CD4-positive, alpha-beta T cell (primary cell): ENCODE measurements at regions not wholly inside any gene's neighbourhood (a gene's known extent, or its start where the extent isn't known, plus 50 kb on each side); places are given as distances from the start of the nearest gene placed in this dataset.

Experiments
- ATAC-seq: fragments of 200-7000 bp; cut with Tn5 transposase; one replicate; pipeline ENCODE4 v1.10.0; 2022; ENCODE audit warnings: mild to moderate bottlenecking; ENCODE audit not compliant: poor library complexity
- CTCF ChIA-PET: fragments of 350-600 bp; sonication (Branson Sonifier 250); formaldehyde crosslinking; loops from one replicate; lab custom pipeline; 2021; ENCODE audit warnings: antibody characterized with exemption, inconsistent platforms; lab: Charles Lee
- POLR2A ChIA-PET: fragments of 350-600 bp; sonication (Branson Sonifier 250); formaldehyde crosslinking; loops from one replicate; lab custom pipeline; 2021; ENCODE audit warnings: antibody characterized with exemption, inconsistent platforms; lab: Charles Lee
- DNase-seq, 14 experiments: peaks; one replicate each; pipeline ENCODE4 v3.0.0-alpha.2; 2013 to 2020; ENCODE audit warnings: mixed read lengths in 2 of 14
- H3K27ac ChIP-seq, 2 donors: one replicate each; pipeline versions ENCODE4 v1.5.1 to v1.7.0; 2013; ENCODE audit warnings: low read length in 2 of 2, low read depth in 1 of 2, mild to moderate bottlenecking in 1 of 2
- H3K27me3 ChIP-seq, 2 experiments: 1 replicate in 1 of 2; 2 replicates in 1 of 2; pipeline versions ENCODE4 v1.6.1 to v1.7.0; 2013; ENCODE audit warnings: low read length in 2 of 2, control low read depth in 1 of 2, mild to moderate bottlenecking in 1 of 2, moderate library complexity in 1 of 2; ENCODE audit not compliant: insufficient read depth in 2 of 2, control insufficient read depth in 1 of 2
- H3K36me3 ChIP-seq: one replicate; pipeline ENCODE4 v1.6.1; 2013; ENCODE audit warnings: low read length, control low read depth; ENCODE audit not compliant: insufficient read depth
- H3K4me1 ChIP-seq: one replicate; pipeline ENCODE4 v1.6.1; 2013; ENCODE audit warnings: low read length, control low read depth; ENCODE audit not compliant: insufficient read depth
- H3K4me3 ChIP-seq: one replicate; pipeline ENCODE4 v1.5.1; 2013; ENCODE audit warnings: mild to moderate bottlenecking, low read length, moderate library complexity
- H3K9me3 ChIP-seq, 2 experiments: 1 replicate in 1 of 2; 2 replicates in 1 of 2; pipeline versions ENCODE4 v1.6.1 to v1.7.0; 2013; ENCODE audit warnings: low read length in 2 of 2, mild to moderate bottlenecking in 2 of 2, control low read depth in 1 of 2, moderate library complexity in 1 of 2; ENCODE audit not compliant: control insufficient read depth in 1 of 2, insufficient read depth in 1 of 2
- H3K27ac Mint-ChIP-seq: one replicate; pipeline ENCODE4 v1.8.0; 2020; ENCODE audit warnings: mixed read lengths
- H3K27me3 Mint-ChIP-seq: one replicate; pipeline ENCODE4 v1.8.0; 2021; ENCODE audit warnings: mixed read lengths
- H3K36me3 Mint-ChIP-seq: one replicate; pipeline ENCODE4 v1.8.0; 2021; ENCODE audit warnings: low read depth, mixed read lengths
- H3K4me1 Mint-ChIP-seq: one replicate; pipeline ENCODE4 v1.8.0; 2021; ENCODE audit warnings: low read depth, mixed read lengths
- H3K4me3 Mint-ChIP-seq: one replicate; pipeline ENCODE4 v1.8.0; 2020; ENCODE audit warnings: mild to moderate bottlenecking, mixed read lengths
- H3K9me3 Mint-ChIP-seq: one replicate; pipeline ENCODE4 v1.8.0; 2020; ENCODE audit warnings: mixed read lengths
- intact Hi-C, 2 experiments: fragments of 100-400 bp; cut with DNase I in 1 of 2; cut with micrococcal nuclease in 1 of 2; formaldehyde crosslinking; loops; one replicate each; pipeline versions ENCODE4 v1.15.1 to v1.9.0; 2023 to 2025; cut with DNase I, micrococcal nuclease
- TF ChIP-seq, protein P1 (sequence below): fragments of 200-600 bp; IDR thresholded peaks from one replicate; pipeline ENCODE4 v1.8.0; 2022; ENCODE audit warnings: antibody characterized with exemption, mild to moderate bottlenecking

- intact Hi-C loops: no loop called here
- no peaks in the 10 kb centered on the region for H3K4me1 Mint-ChIP-seq
- Histone ChIP-seq H3K36me3 (no peaks in the 10 kb centered on the region), H3K27ac (no peak overlapping the region), H3K4me1 (no peaks in the 10 kb centered on the region), H3K9me3 (no peaks in the 10 kb centered on the region), H3K4me3 (no peak overlapping the region), H3K27me3 (no peaks in the 10 kb centered on the region)
- ATAC-seq (no peak), DNase-seq (no peak)
- ChIA-PET CTCF (no interaction called here), POLR2A (no interaction called here)
- TF ChIP-seq, protein P1, sequence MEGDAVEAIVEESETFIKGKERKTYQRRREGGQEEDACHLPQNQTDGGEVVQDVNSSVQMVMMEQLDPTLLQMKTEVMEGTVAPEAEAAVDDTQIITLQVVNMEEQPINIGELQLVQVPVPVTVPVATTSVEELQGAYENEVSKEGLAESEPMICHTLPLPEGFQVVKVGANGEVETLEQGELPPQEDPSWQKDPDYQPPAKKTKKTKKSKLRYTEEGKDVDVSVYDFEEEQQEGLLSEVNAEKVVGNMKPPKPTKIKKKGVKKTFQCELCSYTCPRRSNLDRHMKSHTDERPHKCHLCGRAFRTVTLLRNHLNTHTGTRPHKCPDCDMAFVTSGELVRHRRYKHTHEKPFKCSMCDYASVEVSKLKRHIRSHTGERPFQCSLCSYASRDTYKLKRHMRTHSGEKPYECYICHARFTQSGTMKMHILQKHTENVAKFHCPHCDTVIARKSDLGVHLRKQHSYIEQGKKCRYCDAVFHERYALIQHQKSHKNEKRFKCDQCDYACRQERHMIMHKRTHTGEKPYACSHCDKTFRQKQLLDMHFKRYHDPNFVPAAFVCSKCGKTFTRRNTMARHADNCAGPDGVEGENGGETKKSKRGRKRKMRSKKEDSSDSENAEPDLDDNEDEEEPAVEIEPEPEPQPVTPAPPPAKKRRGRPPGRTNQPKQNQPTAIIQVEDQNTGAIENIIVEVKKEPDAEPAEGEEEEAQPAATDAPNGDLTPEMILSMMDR: no peak
- H3K27ac Mint-ChIP-seq: no peak overlapping the region
- no peaks in the 10 kb centered on the region for H3K36me3 Mint-ChIP-seq
- no peak overlapping the region for H3K4me3 Mint-ChIP-seq
- H3K27me3 Mint-ChIP-seq: no peaks in the 10 kb centered on the region
- no peaks in the 10 kb centered on the region for H3K9me3 Mint-ChIP-seq
These were observed 264.2 kb downstream of the ZSWIM6 start for GRCh38 chr5:61596265-61596664.

DNA sequence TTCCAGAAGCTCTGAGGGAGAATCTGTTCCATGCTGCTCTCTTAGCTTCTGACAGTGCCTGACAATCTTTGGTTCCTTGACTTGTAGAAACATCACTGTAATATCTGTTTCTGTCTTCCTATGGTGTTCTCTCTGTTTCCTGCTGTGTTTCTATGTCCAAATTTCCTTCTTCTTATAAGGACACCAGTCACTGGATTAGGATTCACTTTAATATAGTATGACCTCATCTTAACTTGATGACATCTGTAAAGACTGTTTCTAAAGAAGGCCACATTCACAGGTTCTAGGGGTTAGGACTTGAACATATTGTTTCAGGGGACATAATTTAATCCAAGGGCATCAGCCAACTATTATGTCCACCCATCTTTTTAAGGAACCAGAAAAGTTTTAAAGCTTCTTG lies 265.6 kb downstream of the ZSWIM6 start:
- no peaks in the 10 kb centered on the region for H3K27me3 ChIP-seq
- no peak overlapping the region for H3K4me3 ChIP-seq
- H3K9me3 ChIP-seq: no peaks in the 10 kb centered on the region
- no peak for DNase-seq
- ChIA-PET CTCF (no interaction called here), POLR2A (no interaction called here)
- Mint-ChIP-seq H3K4me3 (no peak overlapping the region), H3K27me3 (no peaks in the 10 kb centered on the region), H3K9me3 (no peaks in the 10 kb centered on the region), H3K36me3 (no peaks in the 10 kb centered on the region), H3K27ac (no peak overlapping the region), H3K4me1 (no peaks in the 10 kb centered on the region)
- no peaks in the 10 kb centered on the region for H3K36me3 ChIP-seq
- TF ChIP-seq, protein P1: no peak
- H3K27ac ChIP-seq: no peak overlapping the region
- intact Hi-C loops: no loop called here
- no peaks in the 10 kb centered on the region for H3K4me1 ChIP-seq
- ATAC-seq: no peak

DNA sequence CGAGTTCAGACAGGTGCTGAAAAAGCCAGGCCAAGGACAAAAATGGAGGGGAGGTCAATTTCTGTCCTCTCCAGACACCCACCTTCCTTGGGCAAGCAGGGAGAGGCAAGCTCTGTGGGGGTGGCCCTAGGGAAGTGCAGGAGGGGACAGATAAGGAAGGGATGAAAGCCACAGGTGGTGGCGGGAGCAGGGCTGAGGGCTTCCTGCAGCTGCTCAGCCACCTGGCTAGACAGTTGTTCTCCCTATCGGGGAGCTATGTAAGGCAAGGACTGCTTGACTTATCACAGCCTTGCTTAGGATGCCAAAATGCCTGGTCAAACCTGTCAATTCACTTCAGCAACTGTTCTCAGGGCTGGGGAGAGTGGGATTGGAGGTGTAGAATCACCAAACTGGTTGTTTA lies 266.1 kb downstream of the ZSWIM6 start:
- Histone ChIP-seq H3K27ac (no peak overlapping the region), H3K36me3 (no peaks in the 10 kb centered on the region), H3K4me3 (no peak overlapping the region), H3K4me1 (no peaks in the 10 kb centered on the region), H3K9me3 (no peaks in the 10 kb centered on the region), H3K27me3 (no peaks in the 10 kb centered on the region)
- ATAC-seq (no peak), DNase-seq (no peak)
- TF ChIP-seq, protein P1: no peak
- Mint-ChIP-seq H3K27ac (no peak overlapping the region), H3K4me1 (no peaks in the 10 kb centered on the region), H3K4me3 (no peak overlapping the region), H3K27me3 (no peaks in the 10 kb centered on the region), H3K9me3 (no peaks in the 10 kb centered on the region), H3K36me3 (no peaks in the 10 kb centered on the region)
- CTCF ChIA-PET: no interaction called here
- POLR2A ChIA-PET: no interaction called here
- intact Hi-C loops: no loop called here
